ENCODE measurements at regions not wholly inside any gene's neighbourhood (a gene's known extent, or its start where the extent isn't known, plus 50 kb on each side); places are given as distances from the start of the nearest gene placed in this dataset.

- TF ChIP-seq CTCF (IDR thresholded peaks at IDR 0.05) = no peak
- no peak for TF ChIP-seq POLR2AphosphoS5 (IDR thresholded peaks at IDR 0.05)
- no peak for TF ChIP-seq POLR2A (IDR thresholded peaks at IDR 0.05)
- no peak for TF ChIP-seq EP300 (IDR thresholded peaks at IDR 0.05)
Observed at GRCh38 chr1:82788660-82789059, 987.9 kb downstream of the ADGRL2 start.
